Loucy (cell line): ENCODE measurements at regions not wholly inside any gene's neighbourhood (a gene's known extent, or its start where the extent isn't known, plus 50 kb on each side); places are given as distances from the start of the nearest gene placed in this dataset.

ENCODE experiments used
- H2AFZ ChIP-seq: fragments of 200-600 bp; sonication (generic); 2 replicates; pipeline ENCODE4 v1.6.0; 2016; ENCODE audit warnings: antibody characterized with exemption, mild to moderate bottlenecking, low read length, moderate library complexity
- H3F3A ChIP-seq: fragments of 200-600 bp; 2 replicates; pipeline ENCODE4 v1.6.0; 2016; ENCODE audit warnings: antibody characterized with exemption, low read depth, mild to moderate bottlenecking
- H3K27me3 ChIP-seq: fragments of 200-600 bp; sonication (generic); 2 replicates; pipeline ENCODE4 v1.6.1; 2014; ENCODE audit warnings: low read length, mild to moderate bottlenecking; ENCODE audit not compliant: insufficient read depth, poor library complexity, severe bottlenecking
- H3K36me3 ChIP-seq: fragments of 200-600 bp; sonication (generic); 2 replicates; pipeline ENCODE4 v1.6.1; 2016; ENCODE audit warnings: low read length; ENCODE audit not compliant: insufficient read depth
- H3K4me1 ChIP-seq: fragments of 200-600 bp; sonication (generic); 2 replicates; pipeline ENCODE4 v1.5.1; 2014; ENCODE audit warnings: low read length, mild to moderate bottlenecking; ENCODE audit not compliant: insufficient read depth, poor library complexity, severe bottlenecking
- H3K4me2 ChIP-seq: fragments of 200-600 bp; sonication (generic); 2 replicates; pipeline ENCODE4 v1.6.0; 2014; ENCODE audit warnings: antibody characterized with exemption, low read length, low read depth, mild to moderate bottlenecking; ENCODE audit not compliant: poor library complexity, severe bottlenecking
- H3K4me3 ChIP-seq: fragments of 200-600 bp; sonication (generic); 2 replicates; pipeline ENCODE4 v1.5.1; 2014; ENCODE audit warnings: low read length, mild to moderate bottlenecking, mixed read lengths; ENCODE audit not compliant: poor library complexity, severe bottlenecking
- H3K79me2 ChIP-seq: fragments of 200-600 bp; sonication (generic); 2 replicates; pipeline ENCODE4 v1.6.1; 2014; ENCODE audit warnings: low read length; ENCODE audit not compliant: insufficient read depth
- H3K9ac ChIP-seq: fragments of 200-600 bp; sonication (generic); 2 replicates; pipeline ENCODE4 v1.6.0; 2014; ENCODE audit warnings: mild to moderate bottlenecking, low read depth, low read length, moderate library complexity; ENCODE audit not compliant: poor library complexity, severe bottlenecking
- H3K9me2 ChIP-seq: fragments of 200-600 bp; sonication (generic); replicated peaks from 2 replicates; pipeline ENCODE4 v1.6.1; 2016; ENCODE audit warnings: low read depth, low read length, mixed read lengths
- H3K9me3 ChIP-seq: fragments of 200-600 bp; sonication (generic); 2 replicates; pipeline ENCODE4 v1.6.1; 2014; ENCODE audit warnings: mild to moderate bottlenecking, antibody characterized with exemption, low read length, low read depth; ENCODE audit not compliant: insufficient read depth
- H4K20me1 ChIP-seq: fragments of 200-600 bp; sonication (generic); 2 replicates; pipeline ENCODE4 v1.6.0; 2014; ENCODE audit warnings: antibody characterized with exemption, low read length, mild to moderate bottlenecking; ENCODE audit not compliant: insufficient read depth, poor library complexity, severe bottlenecking
- CTCF ChIP-seq: fragments of 200-600 bp; sonication (generic); conservative IDR thresholded peaks from 2 replicates; pipeline ENCODE4 v1.5.1; 2014; ENCODE audit warnings: mild to moderate bottlenecking, antibody characterized with exemption, low read length
- EZH2phosphoT487 ChIP-seq: fragments of 200-600 bp; IDR thresholded peaks from 2 replicates; pipeline ENCODE4 v1.6.1; 2018; ENCODE audit warnings: antibody characterized with exemption, mild to moderate bottlenecking, moderate library complexity, borderline replicate concordance

DNA sequence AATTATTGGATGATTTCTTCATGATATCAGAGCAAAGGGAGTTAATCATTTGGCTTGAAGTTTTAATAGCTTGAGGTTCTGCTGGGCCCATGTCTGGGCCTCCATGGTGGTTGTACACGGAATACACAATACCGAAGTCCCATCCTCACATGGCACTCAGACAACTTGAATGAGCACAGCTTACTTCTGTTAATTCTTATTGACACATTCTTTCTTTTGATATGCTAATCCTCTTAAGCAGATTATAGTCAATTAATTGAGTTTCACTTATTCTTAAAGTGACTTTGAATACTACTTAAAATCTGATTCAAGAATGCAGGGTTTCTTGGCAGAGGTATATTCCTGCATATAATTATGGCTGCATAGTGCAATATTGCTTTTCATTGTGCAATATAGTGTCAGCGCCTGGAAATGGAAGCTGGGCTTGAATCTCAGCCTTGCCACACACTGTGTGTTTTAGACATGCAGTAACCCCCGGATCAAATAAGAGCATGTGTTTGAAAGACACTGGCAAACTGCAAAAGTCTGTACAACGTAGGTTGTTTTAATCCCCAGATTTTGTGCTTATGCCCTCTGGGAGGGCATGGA, 543.5 kb upstream of the ADARB2 start:
- no peak for TF ChIP-seq EZH2phosphoT487
- no peak for TF ChIP-seq CTCF
- Histone ChIP-seq H3F3A (no peaks in the 10 kb centered on the region), H2AFZ (no peak overlapping the region), H3K9me2 (no peaks in the 10 kb centered on the region), H3K9me3 (no peaks in the 10 kb centered on the region), H3K9ac (no peak overlapping the region), H3K36me3 (no peaks in the 10 kb centered on the region), H4K20me1 (no peaks in the 10 kb centered on the region), H3K4me2 (no peak overlapping the region), H3K4me1 (no peaks in the 10 kb centered on the region), H3K79me2 (no peaks in the 10 kb centered on the region), H3K4me3 (no peak overlapping the region), H3K27me3 (no peaks in the 10 kb centered on the region)

GRCh38 chr10:2279711-2280110, 542.4 kb upstream of the ADARB2 start:
- Histone ChIP-seq H3K4me2 (no peak overlapping the region), H3F3A (no peaks in the 10 kb centered on the region), H3K4me3 (no peak overlapping the region), H3K27me3 (no peaks in the 10 kb centered on the region), H4K20me1 (no peaks in the 10 kb centered on the region), H3K36me3 (no peaks in the 10 kb centered on the region), H3K9me3 (no peaks in the 10 kb centered on the region), H3K79me2 (no peaks in the 10 kb centered on the region), H3K9ac (no peak overlapping the region), H3K4me1 (no peaks in the 10 kb centered on the region), H3K9me2 (no peaks in the 10 kb centered on the region), H2AFZ (no peak overlapping the region)
- TF ChIP-seq EZH2phosphoT487 (no peak), CTCF (no peak)

DNA sequence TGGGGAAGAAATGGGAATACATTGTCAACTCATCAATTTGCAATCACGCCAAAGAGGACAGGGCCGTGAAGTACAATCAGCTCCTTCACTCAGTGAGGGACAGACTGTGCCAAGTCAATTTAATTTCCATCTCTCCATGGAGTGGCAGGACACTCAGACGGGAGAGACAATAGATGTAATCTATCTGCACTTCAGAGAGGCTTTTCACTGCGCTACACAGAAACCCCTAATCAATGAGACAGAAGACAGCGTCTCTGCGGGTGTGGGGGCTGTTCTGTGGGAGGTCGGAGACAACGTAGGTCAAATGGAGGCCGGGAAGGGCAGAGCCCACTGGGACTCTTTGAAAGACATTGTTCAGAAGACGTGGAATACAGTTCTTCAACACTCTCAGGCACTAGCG, 541.0 kb upstream of the ADARB2 start:
- no peaks in the 10 kb centered on the region for H3K4me1 ChIP-seq
- no peak overlapping the region for H2AFZ ChIP-seq
- H3K4me2 ChIP-seq = no peak overlapping the region
- no peak overlapping the region for H3K9ac ChIP-seq
- no peak overlapping the region for H3K4me3 ChIP-seq
- TF ChIP-seq EZH2phosphoT487 (no peak), CTCF (no peak)
- H3F3A ChIP-seq = no peaks in the 10 kb centered on the region
- no peaks in the 10 kb centered on the region for H3K9me2 ChIP-seq
- H3K9me3 ChIP-seq = 0 out of 2 replicates have a peak, but pooled peaks cover 5% of the 10 kb centered on the region
- no peaks in the 10 kb centered on the region for H4K20me1 ChIP-seq
- H3K27me3 ChIP-seq = no peaks in the 10 kb centered on the region
- H3K79me2 ChIP-seq = no peaks in the 10 kb centered on the region
- no peaks in the 10 kb centered on the region for H3K36me3 ChIP-seq
